ENCODE measurements at regions not wholly inside any gene's neighbourhood (a gene's known extent, or its start where the extent isn't known, plus 50 kb on each side); places are given as distances from the start of the nearest gene placed in this dataset.

GRCh38 chr1:166579557-166580501, 259.4 kb upstream of the POGK start:
- Histone ChIP-seq H3K9me3 (ENCODE audit: control insufficient read depth, low read depth, low read length) (no peaks in the 10 kb centered on the region), H3K4me1 (ENCODE audit: insufficient read depth, low read length) (no peaks in the 10 kb centered on the region), H3T11ph (ENCODE audit: low read length) (no peak overlapping the region), H3K4me2 (ENCODE audit: insufficient read depth, insufficient read length, low read length) (no peak overlapping the region), H4K5ac (ENCODE audit: insufficient read length, low read depth, low read length) (no peak overlapping the region), H3K14ac (ENCODE audit: insufficient read depth, low read length) (no peak overlapping the region), H3K56ac (ENCODE audit: insufficient read length, low read depth, low read length) (no peak overlapping the region), H3K18ac (ENCODE audit: insufficient read length, low read depth, low read length) (no peak overlapping the region), H4K8ac (replicated peaks; ENCODE audit: insufficient read length, low read depth, low read length) (no peak overlapping the region), H2BK20ac (ENCODE audit: low read depth, low read length, poor library complexity, severe bottlenecking) (no peak overlapping the region), H3K79me1 (ENCODE audit: insufficient read depth, low read depth, low read length, poor library complexity, severe bottlenecking) (no peaks in the 10 kb centered on the region), H2BK15ac (ENCODE audit: low read depth, low read length) (no peak overlapping the region), H3K27ac (ENCODE audit: insufficient read length, low read depth, low read length) (no peak overlapping the region), H3K23ac (ENCODE audit: insufficient read length, low read depth, low read length) (no peak overlapping the region), H3K9ac (ENCODE audit: extremely low read depth, insufficient read length, low read length) (no peak overlapping the region), H2BK120ac (ENCODE audit: low read depth, low read length, poor library complexity, severe bottlenecking) (no peak overlapping the region), H2AFZ (ENCODE audit: low read length) (no peak overlapping the region), H2BK12ac (ENCODE audit: insufficient read length, low read depth, low read length) (no peak overlapping the region), H2BK5ac (ENCODE audit: insufficient read length, low read length) (no peak overlapping the region), H3K4ac (ENCODE audit: low read depth, low read length) (no peak overlapping the region), H4K20me1 (ENCODE audit: control insufficient read depth, insufficient read depth, insufficient read length) (no peaks in the 10 kb centered on the region), H3K23me2 (ENCODE audit: insufficient read length, low read depth, low read length, poor library complexity, severe bottlenecking) (no peaks in the 10 kb centered on the region), H3K27me3 (ENCODE audit: insufficient read depth, low read length) (no peaks in the 10 kb centered on the region), H2AK5ac (ENCODE audit: insufficient read length, low read length) (no peak overlapping the region), H3K79me2 (ENCODE audit: insufficient read depth, low read length) (no peaks in the 10 kb centered on the region), H4K91ac (ENCODE audit: insufficient read length, low read depth, low read length) (no peak overlapping the region)
- Mint-ChIP-seq H3K9me3 (no peaks in the 10 kb centered on the region), H3K27me3 (ENCODE audit: low read depth) (no peaks in the 10 kb centered on the region; the same call in 1 of the 2 replicates), H3K27ac (no peak overlapping the region), H3K4me3 (no peak overlapping the region), H3K36me3 (ENCODE audit: insufficient read depth in 1 of 3, low read depth in 3 of 3) (no peaks in the 10 kb centered on the region), H3K4me1 (no peaks in the 10 kb centered on the region)
- TF ChIP-seq CTCF (conservative IDR thresholded peaks at IDR 0.05), result no peak
- WGBS (ENCODE audit: extremely low coverage, insufficient read length, low lambda C conversion rate), result no CpG with 5 or more reads among the region's 7 CpGs
- DNase-seq, result no peak

Data from H9 (cell line).